DMS114 treated with DMSO at 0.1 percent for 48 hours (cell line): ENCODE measurements at regions not wholly inside any gene's neighbourhood (a gene's known extent, or its start where the extent isn't known, plus 50 kb on each side); places are given as distances from the start of the nearest gene placed in this dataset.
"Not testable (repeated sequence)": the region's sequence is repeated elsewhere in the genome, so short reads cannot be mapped to it uniquely, and the experiment has no call there.

Source experiments
- DNase-seq: peaks from one replicate; lab custom pipeline; 2025; ENCODE audit not compliant: unreplicated experiment; lab: John Stamatoyannopoulos, UW

GRCh38 chr6:14290041-14290771 is 172.6 kb downstream of the CD83 start:
- DNase-seq: no peak

GRCh38 chr6:14290772-14291330 is 173.3 kb downstream of the CD83 start:
- DNase-seq: no peak

- no peak for DNase-seq
These were observed 173.8 kb downstream of the CD83 start for GRCh38 chr6:14291331-14291730.

- no peak for DNase-seq
These were observed 174.5 kb downstream of the CD83 start for GRCh38 chr6:14292119-14292518.

- DNase-seq: no peak
These were observed 176.8 kb downstream of the CD83 start for GRCh38 chr6:14294270-14294951.

- DNase-seq: not testable (repeated sequence)
These were observed 179.1 kb downstream of the CD83 start for GRCh38 chr6:14296698-14297097.

GRCh38 chr6:14297118-14297517 is 179.5 kb downstream of the CD83 start:
- not testable (repeated sequence) for DNase-seq

- not testable (repeated sequence) for DNase-seq
These were observed 182.6 kb downstream of the CD83 start for GRCh38 chr6:14300189-14300588.

- not testable (repeated sequence) for DNase-seq
These were observed 183.1 kb downstream of the CD83 start for GRCh38 chr6:14300721-14301120.

GRCh38 chr6:14301477-14301876 is 183.9 kb downstream of the CD83 start:
- DNase-seq: not testable (repeated sequence)

GRCh38 chr6:14305131-14305530 is 187.6 kb downstream of the CD83 start:
- DNase-seq: no peak

- DNase-seq: no peak
These were observed 188.1 kb downstream of the CD83 start for GRCh38 chr6:14305624-14306023.

- no peak for DNase-seq
These were observed 188.8 kb downstream of the CD83 start for GRCh38 chr6:14306151-14306906.

- no peak for DNase-seq
These were observed 191.9 kb downstream of the CD83 start for GRCh38 chr6:14309516-14309915.

GRCh38 chr6:14309951-14310445 is 192.4 kb downstream of the CD83 start:
- DNase-seq: no peak

- no peak for DNase-seq
These were observed 193.4 kb downstream of the CD83 start for GRCh38 chr6:14310960-14311359.

GRCh38 chr6:14312587-14312986 is 195.0 kb downstream of the CD83 start:
- DNase-seq: no peak

GRCh38 chr6:14313248-14313647 is 195.7 kb downstream of the CD83 start:
- no peak for DNase-seq

- no peak for DNase-seq
These were observed 197.8 kb downstream of the CD83 start for GRCh38 chr6:14315353-14315752.

GRCh38 chr6:14316651-14317386 is 199.2 kb downstream of the CD83 start:
- no peak for DNase-seq
